HEK293 (cell line): ENCODE measurements at regions not wholly inside any gene's neighbourhood (a gene's known extent, or its start where the extent isn't known, plus 50 kb on each side); places are given as distances from the start of the nearest gene placed in this dataset.

ENCODE experiments used
- CTCF ChIA-PET: fragments of 350-600 bp; formaldehyde crosslinking; extraction: SDS; loops from one replicate; lab custom pipeline; 2021; ENCODE audit warnings: antibody characterized with exemption; lab: Yijun Ruan, JAX
- POLR2A ChIA-PET: fragments of 300-600 bp; formaldehyde crosslinking; extraction: SDS; loops from one replicate; lab custom pipeline; 2020; ENCODE audit warnings: antibody characterized with exemption, inconsistent platforms; lab: Yijun Ruan, JAX
- H3K27ac ChIP-seq: fragments of 200-500 bp; sonication (Bioruptor generic); 2 replicates; pipeline ENCODE4 v1.5.1; 2014; ENCODE audit warnings: low read depth, low read length, control low read depth, inconsistent platforms; ENCODE audit errors: extremely low read depth
- H3K36me3 ChIP-seq, 2 experiments: fragments of 200-500 bp in 1 of 2; sonication (Bioruptor generic) in 1 of 2; 1 replicate in 1 of 2; 2 replicates in 1 of 2; pipeline ENCODE4 v1.5.1; 2014 to 2017; ENCODE audit warnings: inconsistent platforms in 2 of 2, low read length in 2 of 2; ENCODE audit not compliant: control insufficient read depth in 2 of 2, insufficient read depth in 1 of 2
- H3K4me1 ChIP-seq: fragments of 200-500 bp; sonication (Bioruptor generic); 2 replicates; pipeline ENCODE4 v1.5.1; 2014; ENCODE audit warnings: mild to moderate bottlenecking, low read length, inconsistent platforms; ENCODE audit not compliant: control insufficient read depth, insufficient read depth
- H3K4me3 ChIP-seq: 2 replicates; pipeline ENCODE4 v1.5.1; 2011; ENCODE audit warnings: low read depth, mild to moderate bottlenecking, control low read depth, low read length, moderate library complexity
- H3K9me3 ChIP-seq: fragments of 200-500 bp; sonication (Bioruptor generic); 2 replicates; pipeline ENCODE4 v1.5.1; 2014; ENCODE audit warnings: low read depth, low read length, inconsistent platforms; ENCODE audit not compliant: control insufficient read depth, insufficient read depth
- MEIS1 ChIP-seq: sonication (generic); formaldehyde crosslinking; IDR thresholded peaks from 2 replicates; pipeline ENCODE4 v1.8.1; 2022; ENCODE audit warnings: missing genetic modification reagents, mild to moderate bottlenecking, borderline replicate concordance
- PRDM2 ChIP-seq: fragments of 450-650 bp; formaldehyde crosslinking; IDR thresholded peaks from 2 replicates; pipeline ENCODE4 v1.5.1; 2016; ENCODE audit warnings: missing biosample characterization, missing genetic modification characterization, borderline replicate concordance
- SALL2 ChIP-seq: fragments of 450-650 bp; formaldehyde crosslinking; IDR thresholded peaks from 2 replicates; pipeline ENCODE4 v1.5.0; 2017; ENCODE audit warnings: missing biosample characterization, mild to moderate bottlenecking, missing genetic modification characterization, borderline replicate concordance
- SP3 ChIP-seq: fragments of 450-650 bp; formaldehyde crosslinking; IDR thresholded peaks from 2 replicates; pipeline ENCODE4 v1.5.1; 2016; ENCODE audit warnings: missing biosample characterization, missing genetic modification characterization
- ZBTB44 ChIP-seq: fragments of 450-650 bp; IDR thresholded peaks from 2 replicates; pipeline ENCODE4 v1.5.1; 2018; ENCODE audit warnings: missing biosample characterization, mild to moderate bottlenecking, missing genetic modification characterization
- ZBTB7A ChIP-seq: fragments of 450-650 bp; formaldehyde crosslinking; IDR thresholded peaks from 2 replicates; pipeline ENCODE4 v1.5.1; 2016; ENCODE audit warnings: low read depth, missing biosample characterization, missing genetic modification characterization
- ZBTB8A ChIP-seq: fragments of 450-650 bp; formaldehyde crosslinking; IDR thresholded peaks from 2 replicates; pipeline ENCODE4 v1.5.1; 2016; ENCODE audit warnings: missing biosample characterization, missing genetic modification characterization
- ZNF112 ChIP-seq: fragments of 450-650 bp; formaldehyde crosslinking; IDR thresholded peaks from 2 replicates; pipeline ENCODE4 v1.5.0; 2017; ENCODE audit warnings: missing biosample characterization, missing genetic modification characterization
- ZNF114 ChIP-seq: fragments of 450-650 bp; formaldehyde crosslinking; IDR thresholded peaks from 2 replicates; pipeline ENCODE4 v1.5.0; 2017; ENCODE audit warnings: missing biosample characterization, missing genetic modification characterization
- ZNF138 ChIP-seq: fragments of 450-650 bp; formaldehyde crosslinking; IDR thresholded peaks from 2 replicates; pipeline ENCODE4 v1.5.1; 2016; ENCODE audit warnings: missing biosample characterization, missing genetic modification characterization, borderline replicate concordance
- ZNF184 ChIP-seq: fragments of 450-650 bp; IDR thresholded peaks from 2 replicates; pipeline ENCODE4 v1.5.1; 2018; ENCODE audit warnings: missing biosample characterization, mild to moderate bottlenecking, missing genetic modification characterization
- ZNF335 ChIP-seq: fragments of 450-650 bp; formaldehyde crosslinking; conservative IDR thresholded peaks from 2 replicates; pipeline ENCODE4 v1.5.1; 2016; ENCODE audit warnings: missing biosample characterization, missing genetic modification characterization
- ZNF580 ChIP-seq: fragments of 450-650 bp; formaldehyde crosslinking; IDR thresholded peaks from 2 replicates; pipeline ENCODE4 v1.5.1; 2016; ENCODE audit warnings: missing biosample characterization, missing genetic modification characterization
- ZNF654 ChIP-seq: fragments of 450-650 bp; formaldehyde crosslinking; IDR thresholded peaks from 2 replicates; pipeline ENCODE4 v1.5.1; 2016; ENCODE audit warnings: low read depth, missing biosample characterization, missing genetic modification characterization
- ZNF677 ChIP-seq: fragments of 450-650 bp; IDR thresholded peaks from 2 replicates; pipeline ENCODE4 v1.5.0; 2018; ENCODE audit warnings: missing biosample characterization, mild to moderate bottlenecking, missing genetic modification characterization, moderate library complexity
- ZNF785 ChIP-seq: fragments of 450-650 bp; formaldehyde crosslinking; IDR thresholded peaks from 2 replicates; pipeline ENCODE4 v1.5.1; 2016; ENCODE audit warnings: missing biosample characterization, missing genetic modification characterization
- ZXDB ChIP-seq: fragments of 450-650 bp; formaldehyde crosslinking; IDR thresholded peaks from 2 replicates; pipeline ENCODE4 v1.5.1; 2016; ENCODE audit warnings: missing biosample characterization, missing genetic modification characterization
- TF ChIP-seq, protein P1 (sequence below): fragments of 450-650 bp; formaldehyde crosslinking; IDR thresholded peaks from 2 replicates; pipeline ENCODE4 v1.5.1; 2016; ENCODE audit warnings: missing biosample characterization, missing genetic modification characterization
- TF ChIP-seq, protein P2 (sequence below): fragments of 450-650 bp; formaldehyde crosslinking; IDR thresholded peaks from 2 replicates; pipeline ENCODE4 v1.5.1; 2016; ENCODE audit warnings: missing biosample characterization, missing genetic modification characterization

- no peak for TF ChIP-seq SALL2 (tag by site-specific recombination)
- TF ChIP-seq, protein P1, sequence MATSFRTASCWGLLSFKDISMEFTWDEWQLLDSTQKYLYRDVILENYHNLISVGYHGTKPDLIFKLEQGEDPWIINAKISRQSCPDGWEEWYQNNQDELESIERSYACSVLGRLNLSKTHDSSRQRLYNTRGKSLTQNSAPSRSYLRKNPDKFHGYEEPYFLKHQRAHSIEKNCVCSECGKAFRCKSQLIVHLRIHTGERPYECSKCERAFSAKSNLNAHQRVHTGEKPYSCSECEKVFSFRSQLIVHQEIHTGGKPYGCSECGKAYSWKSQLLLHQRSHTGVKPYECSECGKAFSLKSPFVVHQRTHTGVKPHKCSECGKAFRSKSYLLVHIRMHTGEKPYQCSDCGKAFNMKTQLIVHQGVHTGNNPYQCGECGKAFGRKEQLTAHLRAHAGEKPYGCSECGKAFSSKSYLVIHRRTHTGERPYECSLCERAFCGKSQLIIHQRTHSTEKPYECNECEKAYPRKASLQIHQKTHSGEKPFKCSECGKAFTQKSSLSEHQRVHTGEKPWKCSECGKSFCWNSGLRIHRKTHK (tag by site-specific recombination), result no peak
- TF ChIP-seq, protein P2, sequence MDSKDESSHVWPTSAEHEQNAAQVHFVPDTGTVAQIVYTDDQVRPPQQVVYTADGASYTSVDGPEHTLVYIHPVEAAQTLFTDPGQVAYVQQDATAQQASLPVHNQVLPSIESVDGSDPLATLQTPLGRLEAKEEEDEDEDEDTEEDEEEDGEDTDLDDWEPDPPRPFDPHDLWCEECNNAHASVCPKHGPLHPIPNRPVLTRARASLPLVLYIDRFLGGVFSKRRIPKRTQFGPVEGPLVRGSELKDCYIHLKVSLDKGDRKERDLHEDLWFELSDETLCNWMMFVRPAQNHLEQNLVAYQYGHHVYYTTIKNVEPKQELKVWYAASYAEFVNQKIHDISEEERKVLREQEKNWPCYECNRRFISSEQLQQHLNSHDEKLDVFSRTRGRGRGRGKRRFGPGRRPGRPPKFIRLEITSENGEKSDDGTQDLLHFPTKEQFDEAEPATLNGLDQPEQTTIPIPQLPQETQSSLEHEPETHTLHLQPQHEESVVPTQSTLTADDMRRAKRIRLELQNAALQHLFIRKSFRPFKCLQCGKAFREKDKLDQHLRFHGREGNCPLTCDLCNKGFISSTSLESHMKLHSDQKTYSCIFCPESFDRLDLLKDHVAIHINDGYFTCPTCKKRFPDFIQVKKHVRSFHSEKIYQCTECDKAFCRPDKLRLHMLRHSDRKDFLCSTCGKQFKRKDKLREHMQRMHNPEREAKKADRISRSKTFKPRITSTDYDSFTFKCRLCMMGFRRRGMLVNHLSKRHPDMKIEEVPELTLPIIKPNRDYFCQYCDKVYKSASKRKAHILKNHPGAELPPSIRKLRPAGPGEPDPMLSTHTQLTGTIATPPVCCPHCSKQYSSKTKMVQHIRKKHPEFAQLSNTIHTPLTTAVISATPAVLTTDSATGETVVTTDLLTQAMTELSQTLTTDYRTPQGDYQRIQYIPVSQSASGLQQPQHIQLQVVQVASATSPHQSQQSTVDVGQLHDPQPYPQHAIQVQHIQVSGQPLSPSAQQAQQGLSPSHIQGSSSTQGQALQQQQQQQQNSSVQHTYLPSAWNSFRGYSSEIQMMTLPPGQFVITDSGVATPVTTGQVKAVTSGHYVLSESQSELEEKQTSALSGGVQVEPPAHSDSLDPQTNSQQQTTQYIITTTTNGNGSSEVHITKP, result no peak
- no peak for TF ChIP-seq ZNF114 (tag by site-specific recombination)
- no peak for TF ChIP-seq ZXDB (tag by site-specific recombination)
- TF ChIP-seq ZNF335 (tag by site-specific recombination), result no peak
These were observed 100.0 kb upstream of the SOX1 start (continued) for GRCh38 chr13:111966933-111967332.

GRCh38 chr13:111967572-111968201 lies 99.3 kb upstream of the SOX1 start:
- TF ChIP-seq SP3 (tag by site-specific recombination) (no peak), ZBTB44 (no peak), ZBTB7A (tag by site-specific recombination) (no peak), ZNF654 (no peak)
- Histone ChIP-seq H3K27ac (no peak overlapping the region), H3K9me3 (no peaks in the 10 kb centered on the region), H3K4me3 (no peak overlapping the region), H3K4me1 (no peaks in the 10 kb centered on the region), H3K36me3 (no peaks in the 10 kb centered on the region)
- ChIA-PET POLR2A (no interaction called here), CTCF (interaction anchor here (0.6 kb wide), 1 partner anchor 473 kb away, joined by 8 read pairs; no protein-coding TSS in a partner anchor)

GRCh38 chr13:111968336-111969010 lies 98.5 kb upstream of the SOX1 start:
- Histone ChIP-seq H3K9me3 (no peaks in the 10 kb centered on the region), H3K4me3 (no peak overlapping the region), H3K27ac (no peak overlapping the region), H3K36me3 (no peaks in the 10 kb centered on the region), H3K4me1 (no peaks in the 10 kb centered on the region)
- CTCF ChIA-PET, result interaction anchor here (0.6 kb wide), 1 partner anchor 472 kb away, joined by 8 read pairs; no protein-coding TSS in a partner anchor
- POLR2A ChIA-PET, result no interaction called here
- no peak for TF ChIP-seq ZNF677
- no peak for TF ChIP-seq ZNF112 (tag by site-specific recombination)
- TF ChIP-seq ZNF184 (tag by site-specific recombination), result no peak
- TF ChIP-seq MEIS1 (CRISPR knock-in tag), result no peak
- no peak for TF ChIP-seq ZNF785 (tag by site-specific recombination)
- no peak for TF ChIP-seq ZNF580 (tag by site-specific recombination)
- TF ChIP-seq PRDM2, result no peak
- TF ChIP-seq ZNF138, result no peak
- TF ChIP-seq ZBTB8A (tag by site-specific recombination), result no peak
